ENCODE measurements at regions not wholly inside any gene's neighbourhood (a gene's known extent, or its start where the extent isn't known, plus 50 kb on each side); places are given as distances from the start of the nearest gene placed in this dataset.

- TF ChIP-seq POLR2A (IDR thresholded peaks at IDR 0.05; ENCODE audit: low read depth, low read length) (no peak), MAX (IDR thresholded peaks at IDR 0.05; ENCODE audit: insufficient read depth, insufficient read length) (no peak), MYC (IDR thresholded peaks at IDR 0.05; ENCODE audit: low read depth, low read length) (no peak), GATA2 (IDR thresholded peaks at IDR 0.05; ENCODE audit: insufficient read depth, insufficient read length, low read depth, low read length) (no peak), CTCF (IDR thresholded peaks at IDR 0.05; ENCODE audit: extremely low read depth in 1 of 2, insufficient read depth in 1 of 2, low read depth in 1 of 2, low read length in 2 of 2) (no peak), EZH2 (IDR thresholded peaks at IDR 0.05; ENCODE audit: borderline replicate concordance, low read depth, low read length, severe bottlenecking) (no peak), JUN (IDR thresholded peaks at IDR 0.05; ENCODE audit: borderline replicate concordance, insufficient read depth, insufficient read length, low read depth) (no peak), POLR2AphosphoS5 (IDR thresholded peaks at IDR 0.05; ENCODE audit: insufficient read depth, low read depth, low read length) (no peak), FOS (IDR thresholded peaks at IDR 0.05; ENCODE audit: borderline replicate concordance, insufficient read depth, low read length) (no peak)
- Histone ChIP-seq H3K36me3 (ENCODE audit: control insufficient read depth in 2 of 2, extremely low read depth in 1 of 2, insufficient read depth in 2 of 2, low read length in 2 of 2) (no peaks in the 10 kb centered on the region), H3K4me1 (ENCODE audit: control insufficient read depth, extremely low read depth, insufficient read depth, low read length) (no peaks in the 10 kb centered on the region), H3K9me1 (replicated peaks; ENCODE audit: control insufficient read depth, extremely low read depth, insufficient read depth, low read length) (no peaks in the 10 kb centered on the region), H4K20me1 (replicated peaks; ENCODE audit: control insufficient read depth, extremely low read depth, insufficient read depth, low read length) (no peaks in the 10 kb centered on the region), H3K4me3 (replicated peaks in 1 of 3; ENCODE audit: insufficient read depth in 1 of 3, low read depth in 1 of 3, low read length in 3 of 3) (no peak overlapping the region), H3K79me2 (ENCODE audit: control insufficient read depth, insufficient read depth, low read length) (no peaks in the 10 kb centered on the region), H2AFZ (ENCODE audit: low read depth, low read length) (no peak overlapping the region), H3K27me3 (ENCODE audit: control insufficient read depth in 2 of 2, insufficient read depth in 2 of 2, low read length in 2 of 2) (no peaks in the 10 kb centered on the region), H3K9ac (replicated peaks; ENCODE audit: extremely low read depth, insufficient read depth, low read length) (no peak overlapping the region), H3K4me2 (ENCODE audit: insufficient read depth, low read length) (no peak overlapping the region), H3K27ac (ENCODE audit: insufficient read depth, low read depth, low read length) (no peak overlapping the region), H3K9me3 (replicated peaks; ENCODE audit: control insufficient read depth, insufficient read depth, low read length) (no peaks in the 10 kb centered on the region)
- DNase-seq (ENCODE audit: low read depth, low spot score) (no peak), FAIRE-seq (no peak)
- ChIA-PET CTCF (no interaction called here), POLR2A (no interaction called here)
- intact Hi-C loops (cut with micrococcal nuclease): no loop called here
- no TSS peak for BruUV-seq (replicated peaks)
- dilution Hi-C loops (cut with MboI; ENCODE audit: extremely low pct_ligation_motif_present, low sequenced_read_pairs): no loop called here
Observed at GRCh38 chr1:22241811-22242210, 98.9 kb upstream of the WNT4 start.

Measured in endothelial cell of umbilical vein (primary cell).